CD14-positive monocyte (primary cell): ENCODE measurements at regions not wholly inside any gene's neighbourhood (a gene's known extent, or its start where the extent isn't known, plus 50 kb on each side); places are given as distances from the start of the nearest gene placed in this dataset.

Experiments
- DNase-seq, 3 donors: peaks; one replicate each; pipeline ENCODE4 v3.0.0-alpha.2; 2011 to 2022
- H2AFZ ChIP-seq: 2 replicates; pipeline ENCODE4 v1.6.0; 2012; ENCODE audit warnings: mild to moderate bottlenecking, low read depth, low read length, inconsistent platforms; ENCODE audit not compliant: insufficient read depth, poor library complexity, severe bottlenecking
- H3K27ac ChIP-seq, 2 donors: 1 replicate in 1 of 2; 2 replicates in 1 of 2; pipeline ENCODE4 v1.5.1; 2012 to 2013; ENCODE audit warnings: low read length in 2 of 2, control low read depth in 1 of 2, inconsistent platforms in 1 of 2, low read depth in 1 of 2, mild to moderate bottlenecking in 1 of 2
- H3K27me3 ChIP-seq, 2 donors: one replicate each; pipeline versions ENCODE4 v1.6.0 to v1.6.1; 2011 to 2013; ENCODE audit warnings: low read length in 2 of 2; ENCODE audit not compliant: control insufficient read depth in 2 of 2, insufficient read depth in 2 of 2
- H3K36me3 ChIP-seq, 2 donors: replicated peaks in 1 of 2; 1 replicate in 1 of 2; 2 replicates in 1 of 2; pipeline versions ENCODE4 v1.5.1 to v1.6.1; 2012 to 2013; ENCODE audit warnings: low read length in 2 of 2, control low read depth in 1 of 2, inconsistent platforms in 1 of 2, mild to moderate bottlenecking in 1 of 2; ENCODE audit not compliant: insufficient read depth in 2 of 2, control insufficient read depth in 1 of 2
- H3K4me1 ChIP-seq, 2 donors: 1 replicate in 1 of 2; 2 replicates in 1 of 2; pipeline versions ENCODE4 v1.5.1 to v1.6.1; 2012 to 2013; ENCODE audit warnings: low read length in 2 of 2, control low read depth in 1 of 2, inconsistent platforms in 1 of 2, mild to moderate bottlenecking in 1 of 2, moderate library complexity in 1 of 2; ENCODE audit not compliant: insufficient read depth in 2 of 2, control insufficient read depth in 1 of 2
- H3K4me2 ChIP-seq: replicated peaks from 2 replicates; pipeline ENCODE3; 2012; ENCODE audit warnings: low read length, moderate library complexity, mild to moderate bottlenecking; ENCODE audit not compliant: poor library complexity, severe bottlenecking; ENCODE audit errors: extremely low read depth
- H3K4me3 ChIP-seq, 3 experiments: fragments of 200-600 bp in 1 of 3; sonication (generic) in 1 of 3; replicated peaks in 1 of 3; 1 replicate in 2 of 3; 2 replicates in 1 of 3; pipeline ENCODE4 v1.5.1; 2011 to 2013; ENCODE audit warnings: low read length in 3 of 3, mild to moderate bottlenecking in 3 of 3, control low read depth in 2 of 3, low read depth in 2 of 3, inconsistent platforms in 1 of 3, moderate library complexity in 1 of 3
- H3K79me2 ChIP-seq: 2 replicates; pipeline ENCODE4 v1.6.0; 2012; ENCODE audit warnings: mild to moderate bottlenecking, control low read depth, inconsistent platforms, low read length, moderate library complexity; ENCODE audit not compliant: insufficient read depth
- H3K9ac ChIP-seq: 2 replicates; pipeline ENCODE4 v1.6.0; 2017; ENCODE audit warnings: low read length, mild to moderate bottlenecking; ENCODE audit not compliant: insufficient read depth, poor library complexity, severe bottlenecking
- H3K9me3 ChIP-seq, 2 donors: replicated peaks in 1 of 2; 1 replicate in 1 of 2; 2 replicates in 1 of 2; pipeline versions ENCODE4 v1.5.1 to v1.6.1; 2012 to 2013; ENCODE audit warnings: low read length in 2 of 2, control low read depth in 1 of 2; ENCODE audit not compliant: control insufficient read depth in 1 of 2, insufficient read depth in 1 of 2
- H4K20me1 ChIP-seq: 2 replicates; pipeline ENCODE4 v1.6.0; 2012; ENCODE audit warnings: mild to moderate bottlenecking, low read length, control low read depth, moderate library complexity; ENCODE audit not compliant: insufficient read depth
- H3K27ac Mint-ChIP-seq, 7 donors: one replicate each; pipeline ENCODE4 v1.8.0; 2020; ENCODE audit warnings: mild to moderate bottlenecking in 7 of 7, mixed read lengths in 7 of 7, moderate library complexity in 6 of 7, inconsistent platforms in 2 of 7
- H3K27me3 Mint-ChIP-seq, 3 donors: one replicate each; pipeline ENCODE4 v1.8.0; 2021 to 2022; ENCODE audit warnings: low read depth in 3 of 3, mild to moderate bottlenecking in 3 of 3, mixed read lengths in 3 of 3, moderate library complexity in 3 of 3, inconsistent platforms in 1 of 3
- H3K36me3 Mint-ChIP-seq, 2 donors: one replicate each; pipeline ENCODE4 v1.8.0; 2020; ENCODE audit warnings: mixed read lengths in 2 of 2, inconsistent platforms in 1 of 2, mild to moderate bottlenecking in 1 of 2
- H3K4me1 Mint-ChIP-seq: one replicate; pipeline ENCODE4 v1.8.0; 2020; ENCODE audit warnings: mild to moderate bottlenecking, mixed read lengths
- H3K4me3 Mint-ChIP-seq, 2 donors: one replicate each; pipeline ENCODE4 v1.8.0; 2020; ENCODE audit warnings: mild to moderate bottlenecking in 2 of 2, mixed read lengths in 2 of 2, moderate library complexity in 1 of 2
- H3K9me3 Mint-ChIP-seq, 7 donors: one replicate each; pipeline ENCODE4 v1.8.0; 2020 to 2022; ENCODE audit warnings: mixed read lengths in 7 of 7, mild to moderate bottlenecking in 6 of 7, moderate library complexity in 6 of 7, inconsistent platforms in 2 of 7
- CTCF ChIP-seq: fragments of 200-600 bp; IDR thresholded peaks from one replicate; pipeline ENCODE4 v1.8.0; 2022; ENCODE audit warnings: antibody characterized with exemption, mild to moderate bottlenecking
- WGBS: methylation state at CpG from one replicate; pipeline ENCODE4 v1.1.5; 2013; ENCODE audit warnings: missing lambda C conversion rate; ENCODE audit not compliant: insufficient coverage; 5-methylcytosine and 5-hydroxymethylcytosine counted together
- intact Hi-C, 2 donors: fragments of 100-400 bp; cut with micrococcal nuclease; formaldehyde crosslinking; loops; one replicate each; pipeline versions ENCODE4 v1.15.0 to v1.15.1; 2023

DNA sequence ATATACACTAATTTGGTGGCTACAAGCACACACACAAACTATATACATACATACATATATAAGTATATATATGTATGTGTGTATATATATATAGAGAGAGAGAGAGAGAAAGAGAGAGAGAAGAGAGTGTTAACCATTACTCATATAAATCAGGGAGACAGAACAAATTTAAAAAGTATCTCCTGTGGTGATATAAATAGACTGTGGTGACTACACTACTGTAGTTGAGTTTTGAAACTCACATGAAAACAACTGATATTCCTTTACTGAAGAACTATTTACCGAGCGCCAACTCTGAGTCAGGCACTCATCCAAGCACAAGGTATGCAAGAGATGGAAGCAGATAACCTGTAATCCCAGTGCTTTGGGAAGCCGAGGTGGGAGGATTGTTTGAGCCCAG is 67.3 kb upstream of the ANO6 start:
- H3K27me3 ChIP-seq, result no peaks in the 10 kb centered on the region
- Mint-ChIP-seq H3K4me3 (no peak overlapping the region), H3K36me3 (no peaks in the 10 kb centered on the region), H3K27me3 (peaks cover 0 to 3% (median 0%) of the 10 kb centered on the region in 3 donors), H3K27ac (no peak overlapping the region), H3K4me1 (no peaks in the 10 kb centered on the region), H3K9me3 (peaks cover 15 to 50% (median 30%) of the 10 kb centered on the region in 7 donors)
- no peak overlapping the region for H3K4me2 ChIP-seq
- intact Hi-C loops, result no loop called here
- H4K20me1 ChIP-seq, result no peaks in the 10 kb centered on the region
- no peak overlapping the region for H3K4me3 ChIP-seq
- no peak for TF ChIP-seq CTCF
- H3K36me3 ChIP-seq, result no peaks in the 10 kb centered on the region
- no peak overlapping the region for H3K9ac ChIP-seq
- H3K79me2 ChIP-seq, result no peaks in the 10 kb centered on the region
- no peak overlapping the region for H2AFZ ChIP-seq
- WGBS, result no CpG with 5 or more reads among the region's 3 CpGs
- no peak for DNase-seq
- H3K9me3 ChIP-seq, result peaks cover 26% of the 10 kb centered on the region in 2 donors
- H3K4me1 ChIP-seq, result no peaks in the 10 kb centered on the region
- H3K27ac ChIP-seq, result no peak overlapping the region

- WGBS, result 90% methylated on average over 1 of the region's 1 CpG
- Histone ChIP-seq H3K4me3 (no peak overlapping the region), H3K9me3 (no peaks in the 10 kb centered on the region), H3K36me3 (no peaks in the 10 kb centered on the region), H3K27me3 (no peaks in the 10 kb centered on the region), H3K4me1 (no peaks in the 10 kb centered on the region), H3K9ac (no peak overlapping the region), H3K4me2 (no peak overlapping the region), H3K27ac (no peak overlapping the region), H4K20me1 (no peaks in the 10 kb centered on the region), H3K79me2 (no peaks in the 10 kb centered on the region), H2AFZ (no peak overlapping the region)
- TF ChIP-seq CTCF, result no peak
- Mint-ChIP-seq H3K27ac (no peak overlapping the region), H3K36me3 (no peaks in the 10 kb centered on the region), H3K27me3 (peaks cover 2 to 8% (median 4%) of the 10 kb centered on the region in 3 donors), H3K4me3 (no peak overlapping the region), H3K4me1 (peaks cover 5% of the 10 kb centered on the region), H3K9me3 (peaks cover 4 to 19% (median 13%) of the 10 kb centered on the region in 7 donors)
- intact Hi-C loops, result loop anchor here in 1 of 2 donors (10.0 kb wide), 1 partner anchor 50 kb away; the partner anchor contains the start of gene ANO6
- DNase-seq, result no peak
Measured at GRCh38 chr12:45165284-45165683, 50.6 kb upstream of the ANO6 start.
